HG03558 (cell line): ENCODE measurements at regions not wholly inside any gene's neighbourhood (a gene's known extent, or its start where the extent isn't known, plus 50 kb on each side); places are given as distances from the start of the nearest gene placed in this dataset.
"Not testable (repeated sequence)": the region's sequence is repeated elsewhere in the genome, so short reads cannot be mapped to it uniquely, and the experiment has no call there.

ENCODE experiments used
- ATAC-seq: cut with Tn5 transposase; IDR thresholded peaks from one replicate; pipeline ENCODE4 v1.9.1; 2021; ENCODE audit warnings: moderate number of reproducible peaks; ENCODE audit not compliant: unreplicated experiment; ENCODE audit errors: extremely low read depth

GRCh38 chr15:25989327-25989726, 126.2 kb upstream of the ATP10A start:
- no peak for ATAC-seq

GRCh38 chr15:25988716-25989115, 125.6 kb upstream of the ATP10A start:
- ATAC-seq = not testable (repeated sequence)

- ATAC-seq = no peak
Measured at GRCh38 chr15:25987638-25988037, 124.5 kb upstream of the ATP10A start.

- ATAC-seq = no peak
Measured at GRCh38 chr15:25985165-25985564, 122.0 kb upstream of the ATP10A start.

GRCh38 chr15:25982736-25983135, 119.6 kb upstream of the ATP10A start:
- no peak for ATAC-seq

- ATAC-seq = no peak
Measured at GRCh38 chr15:25981114-25981513, 118.0 kb upstream of the ATP10A start.

- no peak for ATAC-seq
Measured at GRCh38 chr15:25972141-25972675, 109.1 kb upstream of the ATP10A start.

- ATAC-seq = no peak
Measured at GRCh38 chr15:25971053-25971452, 107.9 kb upstream of the ATP10A start.

- ATAC-seq = no peak
Measured at GRCh38 chr15:25969886-25970285, 106.8 kb upstream of the ATP10A start.

GRCh38 chr15:25967116-25967515, 104.0 kb upstream of the ATP10A start:
- no peak for ATAC-seq

- ATAC-seq = no peak
Measured at GRCh38 chr15:25965326-25965725, 102.2 kb upstream of the ATP10A start.

- ATAC-seq = no peak
Measured at GRCh38 chr15:25960273-25960672, 97.1 kb upstream of the ATP10A start.

- no peak for ATAC-seq
Measured at GRCh38 chr15:25959100-25959499, 96.0 kb upstream of the ATP10A start.

- ATAC-seq = no peak
Measured at GRCh38 chr15:25955628-25956027, 92.5 kb upstream of the ATP10A start.

GRCh38 chr15:25954398-25954797, 91.3 kb upstream of the ATP10A start:
- ATAC-seq = no peak

GRCh38 chr15:25950014-25950413, 86.9 kb upstream of the ATP10A start:
- ATAC-seq = no peak

- ATAC-seq = no peak
Measured at GRCh38 chr15:25947323-25948314, 84.5 kb upstream of the ATP10A start.

- no peak for ATAC-seq
Measured at GRCh38 chr15:25946241-25946805, 83.2 kb upstream of the ATP10A start.

GRCh38 chr15:25944386-25944785, 81.3 kb upstream of the ATP10A start:
- no peak for ATAC-seq

- ATAC-seq = no peak
Measured at GRCh38 chr15:25943831-25944230, 80.7 kb upstream of the ATP10A start.

GRCh38 chr15:25939122-25939521, 76.0 kb upstream of the ATP10A start:
- ATAC-seq = peak; percentile 90
